Prostate gland (tissue), 2 donors: ENCODE measurements at regions not wholly inside any gene's neighbourhood (a gene's known extent, or its start where the extent isn't known, plus 50 kb on each side); places are given as distances from the start of the nearest gene placed in this dataset.

Experiments
- DNase-seq: peaks from one replicate; pipeline ENCODE4 v3.0.0-alpha.2; 2019; ENCODE audit warnings: low spot score
- H3K27ac ChIP-seq, 2 donors: fragments of 200-600 bp; sonication (generic); 2 replicates each; pipeline ENCODE4 v1.5.1; 2017 to 2019
- H3K27me3 ChIP-seq: fragments of 200-600 bp; sonication (generic); replicated peaks from 2 replicates; pipeline ENCODE4 v1.5.1; 2019; ENCODE audit not compliant: insufficient read depth
- H3K36me3 ChIP-seq, 2 donors: fragments of 200-600 bp; sonication (generic); 1 replicate in 1 of 2; 2 replicates in 1 of 2; pipeline versions ENCODE4 v1.5.1 to v1.8.1; 2017 to 2019
- H3K4me1 ChIP-seq: fragments of 200-600 bp; sonication (generic); replicated peaks from 2 replicates; pipeline ENCODE4 v1.5.1; 2019
- H3K4me3 ChIP-seq, 2 donors: fragments of 200-600 bp; sonication (generic); 2 replicates each; pipeline ENCODE4 v1.5.1; 2017 to 2019
- H3K9me3 ChIP-seq: fragments of 200-600 bp; sonication (generic); 2 replicates; pipeline ENCODE4 v1.5.1; 2017
- CTCF ChIP-seq, 4 experiments: fragments of 200-600 bp in 2 of 4; fragments of 450-650 bp in 2 of 4; sonication (generic) in 2 of 4; IDR thresholded peaks; 1 replicate in 3 of 4; 2 replicates in 1 of 4; pipeline ENCODE4 v1.5.1; 2016 to 2019; ENCODE audit warnings: antibody characterized with exemption in 4 of 4, mild to moderate bottlenecking in 2 of 4, moderate library complexity in 2 of 4
- POLR2A ChIP-seq: fragments of 450-650 bp; IDR thresholded peaks from one replicate; pipeline ENCODE4 v1.6.1; 2016; ENCODE audit warnings: antibody characterized with exemption, mild to moderate bottlenecking
- POLR2AphosphoS5 ChIP-seq: sonication (generic); formaldehyde crosslinking; IDR thresholded peaks from one replicate; pipeline ENCODE4 v1.6.1; 2017; ENCODE audit warnings: antibody characterized with exemption
- WGBS: methylation state at CpG from one replicate; pipeline ENCODE4 v1.1.5; 2018; 5-methylcytosine and 5-hydroxymethylcytosine counted together
- intact Hi-C: fragments of 100-400 bp; cut with DNase I; formaldehyde crosslinking; loops from one replicate; pipeline ENCODE4 v1.14.2; 2022

DNA sequence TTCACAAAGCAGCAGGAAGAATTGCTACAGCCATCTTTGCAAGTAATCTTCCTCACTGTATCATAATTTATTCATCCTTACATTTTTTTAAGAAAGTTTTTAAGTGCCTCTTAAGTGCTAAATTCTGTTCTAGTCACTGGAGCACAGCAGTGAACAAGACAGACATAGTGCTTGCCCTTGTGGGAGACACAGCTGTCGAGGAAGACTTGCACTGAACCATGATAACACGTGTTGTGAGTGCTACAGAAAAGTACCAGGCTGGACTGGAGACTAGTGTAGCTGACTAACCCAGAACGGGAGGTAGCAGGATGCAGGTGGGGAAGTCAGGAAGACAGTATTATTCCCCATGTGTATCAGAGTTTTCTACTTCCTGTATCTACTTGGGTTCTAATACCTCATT is 300.6 kb downstream of the TBL1XR1 start:
- DNase-seq: no peak
- Histone ChIP-seq H3K27ac (no peak overlapping the region), H3K4me1 (no peaks in the 10 kb centered on the region), H3K9me3 (no peaks in the 10 kb centered on the region), H3K27me3 (no peaks in the 10 kb centered on the region), H3K4me3 (no peak overlapping the region), H3K36me3 (no peaks in the 10 kb centered on the region)
- TF ChIP-seq POLR2AphosphoS5: no peak
- 78% methylated on average over 3 of the region's 3 CpGs for WGBS
- intact Hi-C loops: no loop called here

GRCh38 chr3:176896165-176896564 is 301.1 kb downstream of the TBL1XR1 start:
- DNase-seq: no peak
- no peak for TF ChIP-seq CTCF (IDR thresholded peaks at IDR 0.05)
- TF ChIP-seq POLR2AphosphoS5: no peak
- TF ChIP-seq POLR2A: no peak
- WGBS: 98% methylated on average over 3 of the region's 3 CpGs
- H3K36me3 ChIP-seq: no peaks in the 10 kb centered on the region
- no peaks in the 10 kb centered on the region for H3K4me1 ChIP-seq
- no peaks in the 10 kb centered on the region for H3K27me3 ChIP-seq
- intact Hi-C loops: no loop called here
- no peaks in the 10 kb centered on the region for H3K9me3 ChIP-seq
- no peak overlapping the region for H3K4me3 ChIP-seq
- H3K27ac ChIP-seq: no peak overlapping the region

DNA sequence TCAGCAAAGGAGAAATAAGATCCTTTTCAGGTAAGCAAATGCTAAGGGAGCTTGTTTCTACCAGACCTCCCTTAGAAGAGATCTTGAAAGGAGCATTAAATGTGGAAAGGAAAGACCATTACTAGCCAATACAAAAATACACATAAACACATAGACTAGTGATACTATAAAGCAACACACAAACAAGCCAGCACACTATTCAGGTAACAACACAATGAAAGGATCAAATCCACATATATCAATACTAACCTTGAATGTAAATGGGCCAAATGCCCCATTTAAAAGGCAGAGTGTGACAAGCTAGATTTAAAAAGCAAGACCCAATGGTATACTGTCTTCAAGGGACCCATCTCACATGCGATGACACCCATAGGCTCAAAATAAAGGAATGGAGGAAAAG is 317.6 kb downstream of the TBL1XR1 start:
- intact Hi-C loops: no loop called here
- Histone ChIP-seq H3K4me3 (no peak overlapping the region), H3K9me3 (no peaks in the 10 kb centered on the region), H3K4me1 (no peaks in the 10 kb centered on the region), H3K27me3 (no peaks in the 10 kb centered on the region), H3K36me3 (no peaks in the 10 kb centered on the region), H3K27ac (no peak overlapping the region)
- 97% methylated on average over 1 of the region's 1 CpG for WGBS
- DNase-seq: no peak
- TF ChIP-seq CTCF (IDR thresholded peaks at IDR 0.05): no peak
- TF ChIP-seq POLR2A: no peak
- TF ChIP-seq POLR2AphosphoS5: no peak

DNA sequence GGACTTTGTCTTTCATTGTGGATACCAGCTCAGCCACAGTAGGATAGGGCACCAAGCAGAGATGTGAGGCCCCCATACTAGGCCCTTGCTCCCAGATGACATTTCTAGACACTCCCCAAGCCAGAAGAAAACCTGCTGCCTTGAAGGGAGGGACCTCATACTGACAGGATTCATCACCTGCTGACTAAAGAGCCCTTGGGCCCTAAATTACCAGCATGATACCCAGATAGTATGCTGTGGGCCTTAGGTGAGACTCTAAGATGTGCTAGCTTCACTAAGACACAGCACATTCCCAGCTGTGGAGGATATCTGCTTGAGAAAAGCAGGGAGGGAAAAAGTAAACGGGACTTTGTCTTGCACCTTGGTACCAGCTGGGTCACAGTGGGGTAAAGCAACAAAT is 324.0 kb downstream of the TBL1XR1 start:
- intact Hi-C loops: no loop called here
- no peak overlapping the region for H3K27ac ChIP-seq
- no peaks in the 10 kb centered on the region for H3K4me1 ChIP-seq
- no peaks in the 10 kb centered on the region for H3K36me3 ChIP-seq
- no peak for DNase-seq
- TF ChIP-seq POLR2A: no peak
- TF ChIP-seq CTCF (IDR thresholded peaks at IDR 0.05): no peak
- no peak for TF ChIP-seq POLR2AphosphoS5
- no peaks in the 10 kb centered on the region for H3K9me3 ChIP-seq
- 93% methylated on average over 1 of the region's 1 CpG for WGBS
- no peak overlapping the region for H3K4me3 ChIP-seq
- H3K27me3 ChIP-seq: no peaks in the 10 kb centered on the region

- peak; percentile 24 for DNase-seq
- intact Hi-C loops: no loop called here
These were observed 324.5 kb downstream of the TBL1XR1 start for GRCh38 chr3:176872771-176873209.

More at GRCh38 chr3:176872771-176873209, 324.5 kb downstream of the TBL1XR1 start:
- Histone ChIP-seq H3K4me1 (no peaks in the 10 kb centered on the region), H3K9me3 (no peaks in the 10 kb centered on the region), H3K4me3 (no peak overlapping the region), H3K27ac (no peak overlapping the region), H3K27me3 (no peaks in the 10 kb centered on the region), H3K36me3 (no peaks in the 10 kb centered on the region)
- no peak for TF ChIP-seq POLR2AphosphoS5
- peak; percentile 25 to 76 (median 65) for TF ChIP-seq CTCF (IDR thresholded peaks at IDR 0.05)
- 19% methylated on average over 4 of the region's 4 CpGs for WGBS
